ENCODE measurements at regions not wholly inside any gene's neighbourhood (a gene's known extent, or its start where the extent isn't known, plus 50 kb on each side); places are given as distances from the start of the nearest gene placed in this dataset.

DNA sequence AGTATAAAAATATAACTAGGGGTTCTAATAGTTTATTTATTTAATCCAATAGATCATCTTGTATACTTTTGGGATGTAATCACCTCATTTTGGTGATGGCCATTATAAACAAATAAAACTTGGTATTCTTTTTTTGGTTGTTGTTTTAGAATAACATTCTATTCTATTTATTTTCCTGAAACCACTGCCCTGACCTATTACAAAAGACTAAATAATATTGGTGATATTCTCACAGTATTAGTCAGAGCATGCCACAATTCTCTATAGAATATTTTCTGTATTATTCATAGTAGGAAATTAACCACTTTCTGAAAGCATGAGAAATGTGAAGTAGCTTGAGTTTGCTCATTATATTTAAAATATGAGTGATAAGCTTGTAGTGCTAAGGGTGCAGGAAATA lies 54.1 kb upstream of the LRRC7 start:
- H3K4me3 Mint-ChIP-seq, result no peak overlapping the region
- DNase-seq (ENCODE audit: low spot score) (no peak), ATAC-seq (no peak)
- no peaks in the 10 kb centered on the region for H3K4me1 Mint-ChIP-seq (ENCODE audit: low read depth in 2 of 2)
- H3K36me3 Mint-ChIP-seq, result no peaks in the 10 kb centered on the region
- H3K27ac Mint-ChIP-seq, result no peak overlapping the region
- peaks cover 12% of the 10 kb centered on the region for H3K9me3 Mint-ChIP-seq
- H3K27me3 Mint-ChIP-seq, result no peaks in the 10 kb centered on the region
